ENCODE measurements at regions not wholly inside any gene's neighbourhood (a gene's known extent, or its start where the extent isn't known, plus 50 kb on each side); places are given as distances from the start of the nearest gene placed in this dataset.

GRCh38 chr12:13835652-13836051, 145.8 kb downstream of the GRIN2B start:
- TF ChIP-seq PKNOX1 (IDR thresholded peaks at IDR 0.05) (no peak), LEF1 (IDR thresholded peaks at IDR 0.05; ENCODE audit: borderline replicate concordance) (no peak), HDGF (IDR thresholded peaks at IDR 0.05; ENCODE audit: borderline replicate concordance) (no peak), SUZ12 (IDR thresholded peaks at IDR 0.05) (no peak), CTBP1 (IDR thresholded peaks at IDR 0.05; ENCODE audit: borderline replicate concordance) (no peak)
- DNase-seq (ENCODE audit: extremely low spot score) = no peak
- CTCF ChIA-PET = no interaction called here
- POLR2A ChIA-PET = no interaction called here

- no peak for TF ChIP-seq ZNF384 (IDR thresholded peaks at IDR 0.05)
- TF ChIP-seq ARNT (IDR thresholded peaks at IDR 0.05) = no peak
- TF ChIP-seq FOXM1 (IDR thresholded peaks at IDR 0.05; ENCODE audit: borderline replicate concordance) = no peak
- TF ChIP-seq CTBP1 (IDR thresholded peaks at IDR 0.05; ENCODE audit: borderline replicate concordance) = no peak
- TF ChIP-seq BHLHE40 (IDR thresholded peaks at IDR 0.05; ENCODE audit: borderline replicate concordance) = no peak
- no peak for TF ChIP-seq NFRKB (IDR thresholded peaks at IDR 0.05)
- TF ChIP-seq L3MBTL2 (conservative IDR thresholded peaks at IDR 0.05) = no peak
- no peak for TF ChIP-seq FOXK2 (IDR thresholded peaks at IDR 0.05)
- TF ChIP-seq SUZ12 (IDR thresholded peaks at IDR 0.05) = no peak
- TF ChIP-seq TARDBP (IDR thresholded peaks at IDR 0.05) = no peak
- no peak for TF ChIP-seq PKNOX1 (IDR thresholded peaks at IDR 0.05)
- no peak for TF ChIP-seq ELF4 (IDR thresholded peaks at IDR 0.05)
- no peak for TF ChIP-seq LEF1 (IDR thresholded peaks at IDR 0.05; ENCODE audit: borderline replicate concordance)
- no peak for TF ChIP-seq SP1 (IDR thresholded peaks at IDR 0.05)
- no peak for DNase-seq (ENCODE audit: extremely low spot score)
- ChIA-PET CTCF (no interaction called here), POLR2A (no interaction called here)
Observed at GRCh38 chr12:13834241-13834640, 147.2 kb downstream of the GRIN2B start.

DNA sequence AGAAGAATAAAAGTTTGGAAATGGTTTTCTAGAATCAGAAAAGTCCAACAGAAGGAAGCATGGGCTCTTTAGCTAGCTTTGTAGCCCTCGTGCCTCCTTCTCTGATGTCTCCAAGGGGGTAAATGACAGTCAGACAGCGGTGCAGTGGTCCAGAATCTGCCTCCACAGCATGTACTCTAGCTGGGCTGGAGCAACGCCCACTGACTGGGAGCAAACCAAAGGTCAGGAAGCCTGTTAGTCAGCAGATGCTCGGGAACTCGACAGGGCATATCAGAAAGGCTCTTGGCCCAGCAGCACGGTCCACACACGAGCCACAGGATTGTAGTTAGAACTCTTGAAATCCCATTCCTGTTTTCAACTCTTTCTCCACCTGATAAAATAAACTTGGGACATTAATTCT, 164.3 kb downstream of the GRIN2B start:
- DNase-seq (ENCODE audit: extremely low spot score) = no peak
- ChIA-PET POLR2A (no interaction called here), CTCF (no interaction called here)
- TF ChIP-seq NFRKB (IDR thresholded peaks at IDR 0.05) = no peak
- no peak for TF ChIP-seq SUZ12 (IDR thresholded peaks at IDR 0.05)
- TF ChIP-seq CTBP1 (IDR thresholded peaks at IDR 0.05; ENCODE audit: borderline replicate concordance) = no peak
- TF ChIP-seq BHLHE40 (IDR thresholded peaks at IDR 0.05; ENCODE audit: borderline replicate concordance) = no peak
- no peak for TF ChIP-seq ELF4 (IDR thresholded peaks at IDR 0.05)
- no peak for TF ChIP-seq SP1 (IDR thresholded peaks at IDR 0.05)
- no peak for TF ChIP-seq LEF1 (IDR thresholded peaks at IDR 0.05; ENCODE audit: borderline replicate concordance)
- no peak for TF ChIP-seq FOXA1 (IDR thresholded peaks at IDR 0.05)
- TF ChIP-seq ZNF384 (IDR thresholded peaks at IDR 0.05) = no peak
- TF ChIP-seq HDGF (IDR thresholded peaks at IDR 0.05; ENCODE audit: borderline replicate concordance) = no peak

DNA sequence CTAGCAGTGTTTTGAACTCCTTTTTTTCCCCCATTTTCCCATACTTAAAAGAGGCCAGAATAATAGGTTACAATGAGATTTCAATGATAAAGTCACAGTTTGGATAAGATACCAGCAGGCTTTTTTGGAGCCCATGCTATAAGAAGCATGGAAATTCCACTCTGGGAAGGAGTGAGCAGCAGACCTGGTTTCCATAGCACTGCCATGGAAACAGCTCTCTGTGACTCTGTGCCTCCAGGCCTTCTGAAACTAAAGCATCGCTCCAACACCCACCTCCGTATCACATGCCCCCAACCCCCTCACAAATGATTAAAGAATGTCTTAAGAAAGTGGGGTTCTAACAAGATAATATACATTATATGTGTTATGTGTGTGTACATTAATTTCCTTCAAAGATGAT, 165.0 kb downstream of the GRIN2B start:
- no peak for TF ChIP-seq TARDBP (IDR thresholded peaks at IDR 0.05)
- no peak for DNase-seq (ENCODE audit: extremely low spot score)
- CTCF ChIA-PET = interaction anchor here (0.5 kb wide), 1 partner anchor 604 kb away, joined by 3 read pairs; no protein-coding TSS in a partner anchor
- POLR2A ChIA-PET = no interaction called here

GRCh38 chr12:13812168-13812567, 169.2 kb downstream of the GRIN2B start:
- DNase-seq (ENCODE audit: extremely low spot score) = no peak
- ChIA-PET CTCF (interaction anchor here (0.6 kb wide), 1 partner anchor 564 kb away, joined by 12 read pairs; no protein-coding TSS in a partner anchor), POLR2A (no interaction called here)
- no peak for TF ChIP-seq ZNF384 (IDR thresholded peaks at IDR 0.05)
- no peak for TF ChIP-seq ARNT (IDR thresholded peaks at IDR 0.05)
- TF ChIP-seq ELF4 (IDR thresholded peaks at IDR 0.05) = no peak
- TF ChIP-seq SP1 (IDR thresholded peaks at IDR 0.05) = no peak
- no peak for TF ChIP-seq FOXK2 (IDR thresholded peaks at IDR 0.05)
- TF ChIP-seq CTBP1 (IDR thresholded peaks at IDR 0.05; ENCODE audit: borderline replicate concordance) = no peak
- TF ChIP-seq FOXA1 (IDR thresholded peaks at IDR 0.05) = no peak
- TF ChIP-seq NFRKB (IDR thresholded peaks at IDR 0.05) = no peak
- no peak for TF ChIP-seq L3MBTL2 (conservative IDR thresholded peaks at IDR 0.05)
- no peak for TF ChIP-seq BHLHE40 (IDR thresholded peaks at IDR 0.05; ENCODE audit: borderline replicate concordance)
- no peak for TF ChIP-seq PKNOX1 (IDR thresholded peaks at IDR 0.05)
- no peak for TF ChIP-seq SUZ12 (IDR thresholded peaks at IDR 0.05)
- TF ChIP-seq LEF1 (IDR thresholded peaks at IDR 0.05; ENCODE audit: borderline replicate concordance) = no peak
- no peak for TF ChIP-seq HDGF (IDR thresholded peaks at IDR 0.05; ENCODE audit: borderline replicate concordance)

DNA sequence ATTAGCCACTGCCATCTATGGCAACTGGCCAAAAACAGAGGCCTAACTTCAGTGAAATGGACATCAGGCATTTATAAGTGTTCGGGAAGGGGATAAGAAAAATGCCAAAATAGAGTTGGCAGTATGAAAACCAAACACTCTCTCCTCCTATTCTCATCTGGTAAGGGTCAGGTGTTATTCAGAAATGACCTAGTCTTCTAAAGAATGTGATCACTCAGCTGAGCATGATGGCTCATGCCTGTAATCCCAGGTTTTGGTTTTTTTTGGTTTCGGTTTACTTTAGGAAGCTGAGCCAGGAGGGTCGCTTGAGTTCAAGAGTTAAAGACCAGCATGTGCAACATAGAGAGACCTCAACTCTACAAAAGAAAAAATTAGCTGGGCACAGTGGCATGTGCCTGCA, 170.3 kb downstream of the GRIN2B start:
- TF ChIP-seq SP1 (IDR thresholded peaks at IDR 0.05) (no peak), ZNF384 (IDR thresholded peaks at IDR 0.05) (no peak), L3MBTL2 (conservative IDR thresholded peaks at IDR 0.05) (no peak), SUZ12 (IDR thresholded peaks at IDR 0.05) (no peak), CTBP1 (IDR thresholded peaks at IDR 0.05; ENCODE audit: borderline replicate concordance) (no peak), PKNOX1 (IDR thresholded peaks at IDR 0.05) (no peak), ELF4 (IDR thresholded peaks at IDR 0.05) (no peak), LEF1 (IDR thresholded peaks at IDR 0.05; ENCODE audit: borderline replicate concordance) (no peak), NFRKB (IDR thresholded peaks at IDR 0.05) (no peak), FOXM1 (IDR thresholded peaks at IDR 0.05; ENCODE audit: borderline replicate concordance) (no peak), TARDBP (IDR thresholded peaks at IDR 0.05) (no peak), FOXA1 (IDR thresholded peaks at IDR 0.05) (no peak), ARNT (IDR thresholded peaks at IDR 0.05) (no peak), HDGF (IDR thresholded peaks at IDR 0.05; ENCODE audit: borderline replicate concordance) (no peak), BHLHE40 (IDR thresholded peaks at IDR 0.05; ENCODE audit: borderline replicate concordance) (no peak), FOXK2 (IDR thresholded peaks at IDR 0.05) (no peak)
- ChIA-PET CTCF (no interaction called here), POLR2A (no interaction called here)
- DNase-seq (ENCODE audit: extremely low spot score) = no peak

Measured in HEK293T (cell line).